Psoas muscle (tissue), 7 donors: ENCODE measurements at regions not wholly inside any gene's neighbourhood (a gene's known extent, or its start where the extent isn't known, plus 50 kb on each side); places are given as distances from the start of the nearest gene placed in this dataset.

Source experiments
- ATAC-seq, 4 donors: fragments of 200-7000 bp; cut with Tn5 transposase; one replicate each; pipeline ENCODE4 v1.9.1; 2020; ENCODE audit warnings: moderate library complexity in 3 of 4, mild to moderate bottlenecking in 2 of 4
- DNase-seq, 2 donors: peaks; one replicate each; pipeline ENCODE4 v3.0.0-alpha.2; 2020
- H3K27ac ChIP-seq: fragments of 200-600 bp; one replicate; pipeline ENCODE4 v1.8.0; 2022
- H3K27me3 ChIP-seq, 3 donors: fragments of 200-600 bp in 1 of 3; one replicate each; pipeline versions ENCODE4 v1.6.1 to v1.8.0; 2013 to 2022; ENCODE audit warnings: low read length in 2 of 3, mild to moderate bottlenecking in 2 of 3, moderate library complexity in 1 of 3; ENCODE audit not compliant: insufficient read depth in 3 of 3
- H3K36me3 ChIP-seq, 2 donors: fragments of 200-600 bp in 1 of 2; one replicate each; pipeline versions ENCODE4 v1.6.1 to v1.8.0; 2013 to 2022; ENCODE audit warnings: low read depth in 1 of 2, mild to moderate bottlenecking in 1 of 2, moderate library complexity in 1 of 2; ENCODE audit not compliant: insufficient read depth in 1 of 2
- H3K4me1 ChIP-seq: fragments of 200-600 bp; one replicate; pipeline ENCODE4 v1.8.0; 2022
- H3K4me3 ChIP-seq: fragments of 200-600 bp; one replicate; pipeline ENCODE4 v1.8.0; 2022; ENCODE audit warnings: mild to moderate bottlenecking
- H3K9me3 ChIP-seq: fragments of 200-600 bp; one replicate; pipeline ENCODE4 v1.8.0; 2022
- CTCF ChIP-seq: fragments of 200-600 bp; IDR thresholded peaks from one replicate; pipeline ENCODE4 v1.8.0; 2022; ENCODE audit warnings: antibody characterized with exemption
- WGBS, 3 donors: extraction: QIAGEN DNeasy Blood & Tissue Kit; methylation state at CpG; one replicate each; pipeline versions ENCODE4 v1.1.6 to v1.1.7; 2013; 5-methylcytosine and 5-hydroxymethylcytosine counted together
- intact Hi-C, 2 donors: fragments of 100-400 bp; cut with DNase I; formaldehyde crosslinking; loops; one replicate each; pipeline versions ENCODE4 v1.11.0 to v1.14.2; 2022
- donor health status: healthy with polysubstance abuse.
- donor health status: DM: no; HTN: no; CAD: no; lungs with moderate emphysema.
- donor health status: Bipolar disorder and iron deficiency.
- donor health status: healthy.
- donor health status: DM: yes; HTN: yes; CAD: no.
- donor health status: DM: no; HTN: no; CAD: no.
- donor health status: DM: yes; HTN: yes; CAD: no.

- DNase-seq (no peak), ATAC-seq (peak in 1 of 4 donors; percentile 35)
- WGBS, 3 donors, result 83 to 87% (median 84%) methylated on average over 3 of the region's 3 CpGs
- no peak for TF ChIP-seq CTCF
- H3K36me3 ChIP-seq, result no peaks in the 10 kb centered on the region
- peaks cover 6% of the 10 kb centered on the region for H3K4me1 ChIP-seq
- H3K4me3 ChIP-seq, result no peak overlapping the region
- intact Hi-C loops, result loop anchor here (5.0 kb wide), 1 partner anchor 299 kb away; no protein-coding TSS in a partner anchor
- H3K27ac ChIP-seq, result no peak overlapping the region
- no peaks in the 10 kb centered on the region for H3K27me3 ChIP-seq
- no peaks in the 10 kb centered on the region for H3K9me3 ChIP-seq
These were observed 79.8 kb upstream of the TRDN start for GRCh38 chr6:123716506-123716905.

GRCh38 chr6:123715006-123715863 lies 78.5 kb upstream of the TRDN start:
- WGBS, 3 donors, result 33 to 52% (median 38%) methylated on average over 7 of the region's 7 CpGs
- TF ChIP-seq CTCF, result peak; percentile 72
- Histone ChIP-seq H3K4me1 (peaks cover 6% of the 10 kb centered on the region), H3K9me3 (no peaks in the 10 kb centered on the region), H3K27me3 (no peaks in the 10 kb centered on the region), H3K36me3 (no peaks in the 10 kb centered on the region), H3K4me3 (peak overlapping the region; percentile 42), H3K27ac (peak overlapping the region; percentile 67)
- ATAC-seq (peak; percentile 68 to 87 (median 75)), DNase-seq (no peak)
- intact Hi-C loops, result loop anchor here (5.0 kb wide), 1 partner anchor 298 kb away; no protein-coding TSS in a partner anchor

GRCh38 chr6:123712831-123713230 lies 76.1 kb upstream of the TRDN start:
- no peak for ATAC-seq
- Histone ChIP-seq H3K4me1 (peaks cover 6% of the 10 kb centered on the region), H3K9me3 (no peaks in the 10 kb centered on the region), H3K36me3 (no peaks in the 10 kb centered on the region), H3K27ac (no peak overlapping the region), H3K4me3 (no peak overlapping the region), H3K27me3 (no peaks in the 10 kb centered on the region)
- WGBS, 3 donors, result 83 to 92% (median 85%) methylated on average over 3 of the region's 3 CpGs
- DNase-seq, result no peak
- intact Hi-C loops, result no loop called here
- TF ChIP-seq CTCF, result no peak

GRCh38 chr6:123702943-123703342 lies 66.2 kb upstream of the TRDN start:
- TF ChIP-seq CTCF, result no peak
- Histone ChIP-seq H3K27me3 (no peaks in the 10 kb centered on the region), H3K36me3 (no peaks in the 10 kb centered on the region), H3K9me3 (no peaks in the 10 kb centered on the region), H3K4me3 (no peak overlapping the region), H3K4me1 (no peaks in the 10 kb centered on the region), H3K27ac (no peak overlapping the region)
- 91 to 93% (median 92%) methylated on average over 3 of the region's 3 CpGs for WGBS, 3 donors
- ATAC-seq, result no peak
- no peak for DNase-seq
- intact Hi-C loops, result loop anchor here in 1 of 2 donors (10.0 kb wide), 1 partner anchor 58 kb away; no protein-coding TSS in a partner anchor
